ENCODE measurements at regions not wholly inside any gene's neighbourhood (a gene's known extent, or its start where the extent isn't known, plus 50 kb on each side); places are given as distances from the start of the nearest gene placed in this dataset.

- intact Hi-C loops (cut with DNase I): no loop called here
- Histone ChIP-seq H3K27ac (no peak overlapping the region), H3K36me3 (no peaks in the 10 kb centered on the region), H3K4me3 (no peak overlapping the region), H3K9me3 (no peaks in the 10 kb centered on the region), H3K4me1 (no peaks in the 10 kb centered on the region), H3K27me3 (no peaks in the 10 kb centered on the region)
- ATAC-seq: no peak
- TF ChIP-seq POLR2A (IDR thresholded peaks at IDR 0.05): no peak
- TF ChIP-seq, protein P1, sequence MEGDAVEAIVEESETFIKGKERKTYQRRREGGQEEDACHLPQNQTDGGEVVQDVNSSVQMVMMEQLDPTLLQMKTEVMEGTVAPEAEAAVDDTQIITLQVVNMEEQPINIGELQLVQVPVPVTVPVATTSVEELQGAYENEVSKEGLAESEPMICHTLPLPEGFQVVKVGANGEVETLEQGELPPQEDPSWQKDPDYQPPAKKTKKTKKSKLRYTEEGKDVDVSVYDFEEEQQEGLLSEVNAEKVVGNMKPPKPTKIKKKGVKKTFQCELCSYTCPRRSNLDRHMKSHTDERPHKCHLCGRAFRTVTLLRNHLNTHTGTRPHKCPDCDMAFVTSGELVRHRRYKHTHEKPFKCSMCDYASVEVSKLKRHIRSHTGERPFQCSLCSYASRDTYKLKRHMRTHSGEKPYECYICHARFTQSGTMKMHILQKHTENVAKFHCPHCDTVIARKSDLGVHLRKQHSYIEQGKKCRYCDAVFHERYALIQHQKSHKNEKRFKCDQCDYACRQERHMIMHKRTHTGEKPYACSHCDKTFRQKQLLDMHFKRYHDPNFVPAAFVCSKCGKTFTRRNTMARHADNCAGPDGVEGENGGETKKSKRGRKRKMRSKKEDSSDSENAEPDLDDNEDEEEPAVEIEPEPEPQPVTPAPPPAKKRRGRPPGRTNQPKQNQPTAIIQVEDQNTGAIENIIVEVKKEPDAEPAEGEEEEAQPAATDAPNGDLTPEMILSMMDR (IDR thresholded peaks at IDR 0.05): no peak
- 20% methylated on average over 1 of the region's 2 CpGs for WGBS (ENCODE audit: insufficient coverage, low coverage, low lambda C conversion rate, missing lambda C conversion rate)
- DNase-seq: no peak
Measured at GRCh38 chr2:126253669-126254068, 402.3 kb upstream of the GYPC start.

GRCh38 chr2:126264625-126265024, 391.3 kb upstream of the GYPC start:
- DNase-seq (no peak), ATAC-seq (no peak)
- no peak for TF ChIP-seq POLR2A (IDR thresholded peaks at IDR 0.05)
- TF ChIP-seq, protein P1 (IDR thresholded peaks at IDR 0.05): no peak
- H3K4me1 ChIP-seq: no peaks in the 10 kb centered on the region
- no peaks in the 10 kb centered on the region for H3K27me3 ChIP-seq
- no peak overlapping the region for H3K27ac ChIP-seq
- 72% methylated on average over 2 of the region's 2 CpGs for WGBS (ENCODE audit: insufficient coverage, low coverage, low lambda C conversion rate, missing lambda C conversion rate)
- intact Hi-C loops (cut with DNase I): no loop called here
- no peak overlapping the region for H3K4me3 ChIP-seq
- no peaks in the 10 kb centered on the region for H3K36me3 ChIP-seq
- H3K9me3 ChIP-seq: no peaks in the 10 kb centered on the region

DNA sequence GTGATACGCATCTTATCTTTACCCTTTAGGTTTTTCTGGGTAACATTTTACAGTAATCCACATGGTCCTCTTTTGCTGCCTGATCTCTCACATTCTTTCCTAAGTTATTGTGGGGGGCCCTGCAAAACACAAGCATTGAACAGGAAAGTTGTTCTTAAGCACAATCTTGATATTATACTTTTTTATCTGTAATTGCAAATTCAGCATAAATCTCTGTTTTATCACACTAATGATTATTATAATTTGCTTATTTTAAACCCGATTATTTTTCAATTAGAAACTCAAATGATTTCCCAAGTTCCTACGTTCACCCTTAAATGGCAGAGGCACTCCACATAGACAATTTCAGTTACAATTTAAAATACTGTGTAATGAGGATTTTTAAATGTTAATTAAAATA, 386.0 kb upstream of the GYPC start:
- ATAC-seq: no peak
- H3K4me3 ChIP-seq: no peak overlapping the region
- no peak overlapping the region for H3K27ac ChIP-seq
- 68% methylated on average over 2 of the region's 3 CpGs for WGBS (ENCODE audit: insufficient coverage, low coverage, low lambda C conversion rate, missing lambda C conversion rate)
- H3K9me3 ChIP-seq: no peaks in the 10 kb centered on the region
- TF ChIP-seq, protein P1 (IDR thresholded peaks at IDR 0.05): no peak
- no peak for TF ChIP-seq POLR2A (IDR thresholded peaks at IDR 0.05)
- intact Hi-C loops (cut with DNase I): no loop called here
- no peaks in the 10 kb centered on the region for H3K27me3 ChIP-seq
- H3K4me1 ChIP-seq: no peaks in the 10 kb centered on the region
- no peak for DNase-seq
- H3K36me3 ChIP-seq: no peaks in the 10 kb centered on the region

DNA sequence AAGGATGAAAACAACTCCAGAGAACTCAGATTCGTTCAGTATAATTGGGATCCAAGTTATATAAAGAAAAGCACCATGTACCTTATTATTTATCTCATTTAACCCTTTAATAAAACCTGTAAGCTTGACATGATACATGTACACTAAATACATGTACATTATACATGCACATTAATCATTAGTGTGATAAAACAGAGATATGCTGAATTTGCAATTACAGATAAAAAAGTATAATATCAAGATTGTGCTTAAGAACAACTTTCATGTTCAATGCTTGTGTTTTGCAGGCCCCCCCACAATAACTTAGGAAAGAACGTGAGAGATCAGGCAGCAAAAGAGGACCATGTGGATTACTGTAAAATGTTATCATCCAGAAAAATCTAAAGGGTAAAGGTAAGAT, 385.4 kb upstream of the GYPC start:
- no peak for TF ChIP-seq POLR2A (IDR thresholded peaks at IDR 0.05)
- TF ChIP-seq, protein P1 (IDR thresholded peaks at IDR 0.05): no peak
- Histone ChIP-seq H3K4me1 (no peaks in the 10 kb centered on the region), H3K36me3 (no peaks in the 10 kb centered on the region), H3K27ac (no peak overlapping the region), H3K9me3 (no peaks in the 10 kb centered on the region), H3K4me3 (no peak overlapping the region), H3K27me3 (no peaks in the 10 kb centered on the region)
- ATAC-seq (no peak), DNase-seq (no peak)
- intact Hi-C loops (cut with DNase I): no loop called here
- 37% methylated on average over 2 of the region's 2 CpGs for WGBS (ENCODE audit: insufficient coverage, low coverage, low lambda C conversion rate, missing lambda C conversion rate)

- Histone ChIP-seq H3K4me3 (no peak overlapping the region), H3K27me3 (no peaks in the 10 kb centered on the region), H3K36me3 (no peaks in the 10 kb centered on the region), H3K4me1 (no peaks in the 10 kb centered on the region), H3K9me3 (no peaks in the 10 kb centered on the region), H3K27ac (no peak overlapping the region)
- no peak for ATAC-seq
- intact Hi-C loops (cut with DNase I): no loop called here
- DNase-seq: no peak
- no peak for TF ChIP-seq POLR2A (IDR thresholded peaks at IDR 0.05)
- TF ChIP-seq, protein P1 (IDR thresholded peaks at IDR 0.05): no peak
- 82% methylated on average over 3 of the region's 3 CpGs for WGBS (ENCODE audit: insufficient coverage, low coverage, low lambda C conversion rate, missing lambda C conversion rate)
Measured at GRCh38 chr2:126272401-126272800, 383.6 kb upstream of the GYPC start.

Data from right lobe of liver (tissue), 6 donors.